Osteoblast (primary cell): ENCODE measurements at regions not wholly inside any gene's neighbourhood (a gene's known extent, or its start where the extent isn't known, plus 50 kb on each side); places are given as distances from the start of the nearest gene placed in this dataset.

Source experiments
- DNase-seq: peaks from one replicate; pipeline ENCODE4 v3.0.0; 2011; ENCODE audit warnings: low spot score, mixed read lengths; ENCODE audit not compliant: insufficient read length; ENCODE audit errors: missing footprints
- H2AFZ ChIP-seq: 2 replicates; pipeline ENCODE4 v1.6.0; 2011; ENCODE audit warnings: mild to moderate bottlenecking, low read length
- H3K27ac ChIP-seq: 2 replicates; pipeline ENCODE4 v1.5.1; 2011; ENCODE audit warnings: mild to moderate bottlenecking, low read depth, low read length, moderate library complexity
- H3K27me3 ChIP-seq: 2 replicates; pipeline ENCODE4 v1.6.0; 2012; ENCODE audit warnings: mild to moderate bottlenecking, control low read depth, inconsistent platforms, low read length, moderate library complexity; ENCODE audit not compliant: insufficient read depth
- H3K36me3 ChIP-seq: 2 replicates; pipeline ENCODE4 v1.5.1; 2011; ENCODE audit warnings: mild to moderate bottlenecking, low read length, control low read depth, moderate library complexity; ENCODE audit not compliant: insufficient read depth
- H3K4me1 ChIP-seq: 2 replicates; pipeline ENCODE4 v1.5.1; 2011; ENCODE audit warnings: mild to moderate bottlenecking, low read length, control low read depth, moderate library complexity; ENCODE audit not compliant: insufficient read depth
- H3K4me2 ChIP-seq: 2 replicates; pipeline ENCODE4 v1.6.0; 2011; ENCODE audit warnings: mild to moderate bottlenecking, low read length; ENCODE audit not compliant: insufficient read depth
- H3K4me3 ChIP-seq: fragments of 200-600 bp; sonication (generic); 3 replicates; pipeline ENCODE4 v1.5.1; 2012; ENCODE audit warnings: mild to moderate bottlenecking, low read length, inconsistent platforms; ENCODE audit not compliant: insufficient read depth
- H3K79me2 ChIP-seq: 2 replicates; pipeline ENCODE4 v1.6.0; 2012; ENCODE audit warnings: mild to moderate bottlenecking, low read length, control low read depth, inconsistent platforms; ENCODE audit not compliant: insufficient read depth
- H3K9me3 ChIP-seq: 2 replicates; pipeline ENCODE4 v1.5.1; 2011; ENCODE audit warnings: low read depth, low read length, control low read depth
- H4K20me1 ChIP-seq: 2 replicates; pipeline ENCODE4 v1.6.0; 2012; ENCODE audit warnings: mild to moderate bottlenecking, low read length, control low read depth; ENCODE audit not compliant: insufficient read depth
- TF ChIP-seq, protein P1 (sequence below): IDR thresholded peaks from 2 replicates; pipeline ENCODE4 v1.5.1; 2011; ENCODE audit warnings: mild to moderate bottlenecking, low read depth, low read length, moderate library complexity; ENCODE audit errors: extremely low read depth

DNA sequence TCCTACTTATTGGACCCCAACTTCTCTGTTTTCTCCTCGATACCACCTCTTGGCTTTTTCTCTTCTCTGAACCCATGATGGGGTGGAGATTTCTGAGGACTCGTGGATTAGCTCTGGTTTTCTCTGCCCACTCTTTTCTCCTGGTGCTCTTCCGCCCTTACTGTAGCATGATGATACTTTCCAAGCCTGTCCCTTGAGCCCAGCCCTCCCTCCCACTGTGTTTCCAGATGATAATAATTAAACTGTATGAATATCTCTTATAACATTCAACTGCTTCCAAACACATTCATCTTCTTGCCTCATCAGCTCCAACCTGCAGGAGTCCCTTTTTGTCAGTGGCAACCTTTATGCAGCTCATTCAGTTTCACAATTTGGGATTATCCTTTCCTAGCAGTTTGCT is 494.2 kb upstream of the KLF4 start:
- H3K27me3 ChIP-seq: no peaks in the 10 kb centered on the region
- H3K4me1 ChIP-seq: no peaks in the 10 kb centered on the region
- no peak for DNase-seq
- no peak overlapping the region for H2AFZ ChIP-seq
- H3K27ac ChIP-seq: no peak overlapping the region
- no peaks in the 10 kb centered on the region for H3K36me3 ChIP-seq
- no peak overlapping the region for H3K4me2 ChIP-seq
- TF ChIP-seq, protein P1, sequence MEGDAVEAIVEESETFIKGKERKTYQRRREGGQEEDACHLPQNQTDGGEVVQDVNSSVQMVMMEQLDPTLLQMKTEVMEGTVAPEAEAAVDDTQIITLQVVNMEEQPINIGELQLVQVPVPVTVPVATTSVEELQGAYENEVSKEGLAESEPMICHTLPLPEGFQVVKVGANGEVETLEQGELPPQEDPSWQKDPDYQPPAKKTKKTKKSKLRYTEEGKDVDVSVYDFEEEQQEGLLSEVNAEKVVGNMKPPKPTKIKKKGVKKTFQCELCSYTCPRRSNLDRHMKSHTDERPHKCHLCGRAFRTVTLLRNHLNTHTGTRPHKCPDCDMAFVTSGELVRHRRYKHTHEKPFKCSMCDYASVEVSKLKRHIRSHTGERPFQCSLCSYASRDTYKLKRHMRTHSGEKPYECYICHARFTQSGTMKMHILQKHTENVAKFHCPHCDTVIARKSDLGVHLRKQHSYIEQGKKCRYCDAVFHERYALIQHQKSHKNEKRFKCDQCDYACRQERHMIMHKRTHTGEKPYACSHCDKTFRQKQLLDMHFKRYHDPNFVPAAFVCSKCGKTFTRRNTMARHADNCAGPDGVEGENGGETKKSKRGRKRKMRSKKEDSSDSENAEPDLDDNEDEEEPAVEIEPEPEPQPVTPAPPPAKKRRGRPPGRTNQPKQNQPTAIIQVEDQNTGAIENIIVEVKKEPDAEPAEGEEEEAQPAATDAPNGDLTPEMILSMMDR: no peak
- H3K79me2 ChIP-seq: no peaks in the 10 kb centered on the region
- no peaks in the 10 kb centered on the region for H3K9me3 ChIP-seq
- H4K20me1 ChIP-seq: no peaks in the 10 kb centered on the region
- no peak overlapping the region for H3K4me3 ChIP-seq

DNA sequence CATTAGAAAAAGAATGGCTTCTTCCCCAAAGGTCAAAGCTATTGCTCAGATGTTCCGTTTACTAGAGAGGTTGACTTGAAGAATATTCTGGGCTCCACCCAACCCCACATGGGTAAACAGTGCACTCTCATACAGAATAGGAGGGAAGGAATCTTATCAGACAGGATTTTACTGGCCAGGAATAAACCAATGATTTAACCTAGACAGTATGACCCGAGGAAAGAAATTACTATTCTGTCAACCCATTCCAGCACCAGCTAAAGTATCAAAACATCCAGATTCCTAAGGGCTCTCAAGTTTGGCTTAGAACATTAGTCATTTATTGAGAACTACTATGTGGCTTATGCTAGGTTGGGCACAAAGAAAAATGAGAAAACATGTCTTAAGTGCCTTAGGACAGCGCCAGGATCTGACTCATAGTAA is 493.6 kb upstream of the KLF4 start:
- Histone ChIP-seq H3K27ac (no peak overlapping the region), H3K27me3 (no peaks in the 10 kb centered on the region), H3K9me3 (no peaks in the 10 kb centered on the region), H2AFZ (no peak overlapping the region), H3K4me3 (no peak overlapping the region), H3K79me2 (no peaks in the 10 kb centered on the region), H4K20me1 (no peaks in the 10 kb centered on the region), H3K36me3 (no peaks in the 10 kb centered on the region), H3K4me1 (no peaks in the 10 kb centered on the region), H3K4me2 (no peak overlapping the region)
- peak; percentile 79 for DNase-seq
- TF ChIP-seq, protein P1: no peak

DNA sequence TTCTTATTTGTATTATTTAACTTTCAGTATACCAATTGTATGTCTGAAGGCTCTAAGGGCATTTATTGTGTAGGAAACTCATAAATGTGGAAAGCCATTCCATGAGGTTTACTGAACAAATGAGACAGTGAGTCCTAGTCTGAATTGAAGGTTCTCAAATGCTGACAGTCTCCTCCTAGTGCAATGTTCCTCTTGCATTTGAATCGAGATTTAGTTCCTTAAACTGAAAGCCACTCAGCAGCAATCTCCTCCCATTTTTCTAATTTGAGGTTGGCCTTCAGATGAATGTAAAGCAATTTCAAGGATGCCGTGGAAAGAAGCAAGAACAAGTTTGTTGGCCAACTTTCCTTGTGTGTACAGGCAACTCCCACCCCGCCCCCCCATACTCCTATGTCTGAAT is 493.2 kb upstream of the KLF4 start:
- H3K4me3 ChIP-seq: no peak overlapping the region
- no peaks in the 10 kb centered on the region for H4K20me1 ChIP-seq
- TF ChIP-seq, protein P1: no peak
- no peak for DNase-seq
- H3K27ac ChIP-seq: no peak overlapping the region
- H3K4me2 ChIP-seq: no peak overlapping the region
- no peaks in the 10 kb centered on the region for H3K9me3 ChIP-seq
- no peaks in the 10 kb centered on the region for H3K36me3 ChIP-seq
- no peaks in the 10 kb centered on the region for H3K27me3 ChIP-seq
- H3K4me1 ChIP-seq: no peaks in the 10 kb centered on the region
- no peak overlapping the region for H2AFZ ChIP-seq
- no peaks in the 10 kb centered on the region for H3K79me2 ChIP-seq

DNA sequence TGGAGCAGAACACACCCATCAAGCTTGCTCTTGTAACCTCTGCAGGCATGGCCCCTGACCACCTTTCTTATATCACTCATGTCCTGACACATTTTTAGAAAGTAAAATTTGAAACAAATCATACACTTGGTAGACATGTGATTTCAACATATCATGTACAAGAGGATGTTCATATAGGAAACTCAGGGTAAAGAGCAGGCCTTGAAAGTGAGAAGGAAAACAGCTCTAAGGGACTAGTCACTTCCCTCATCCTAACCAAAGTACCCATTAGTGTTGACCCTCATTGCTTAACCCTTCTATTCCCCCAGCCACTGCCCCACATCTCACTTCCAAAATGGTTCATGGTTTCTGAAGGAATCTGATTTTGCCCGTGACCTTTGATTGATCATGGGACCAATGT is 492.4 kb upstream of the KLF4 start:
- Histone ChIP-seq H3K27me3 (no peaks in the 10 kb centered on the region), H4K20me1 (no peaks in the 10 kb centered on the region), H3K4me3 (no peak overlapping the region), H3K9me3 (no peaks in the 10 kb centered on the region), H3K4me1 (no peaks in the 10 kb centered on the region), H3K36me3 (no peaks in the 10 kb centered on the region), H3K4me2 (no peak overlapping the region), H2AFZ (no peak overlapping the region), H3K27ac (no peak overlapping the region), H3K79me2 (no peaks in the 10 kb centered on the region)
- DNase-seq: no peak
- TF ChIP-seq, protein P1: no peak
